ENCODE measurements at regions not wholly inside any gene's neighbourhood (a gene's known extent, or its start where the extent isn't known, plus 50 kb on each side); places are given as distances from the start of the nearest gene placed in this dataset.

DNA sequence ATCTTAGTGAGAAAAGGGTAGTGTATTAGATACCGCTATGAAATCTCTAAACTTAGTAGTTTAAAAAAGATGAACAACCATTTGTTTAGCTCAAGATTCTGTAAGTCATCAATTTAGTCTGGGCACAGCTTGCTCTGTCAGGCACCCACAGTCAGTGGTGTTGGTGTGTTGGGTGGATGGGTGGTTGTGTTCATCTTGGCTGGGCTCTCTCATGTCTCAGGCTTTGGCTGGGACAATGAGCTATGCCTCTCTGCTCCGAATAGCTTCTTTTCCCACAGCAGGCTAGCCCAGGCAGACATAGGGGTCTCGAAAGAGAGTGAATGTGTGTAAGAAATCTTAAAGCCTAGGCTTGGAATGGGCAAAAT lies 127.0 kb upstream of the GATB start:
- no peak overlapping the region for H3K4me3 ChIP-seq (ENCODE audit: low read depth, low read length)
- TF ChIP-seq, protein P1, sequence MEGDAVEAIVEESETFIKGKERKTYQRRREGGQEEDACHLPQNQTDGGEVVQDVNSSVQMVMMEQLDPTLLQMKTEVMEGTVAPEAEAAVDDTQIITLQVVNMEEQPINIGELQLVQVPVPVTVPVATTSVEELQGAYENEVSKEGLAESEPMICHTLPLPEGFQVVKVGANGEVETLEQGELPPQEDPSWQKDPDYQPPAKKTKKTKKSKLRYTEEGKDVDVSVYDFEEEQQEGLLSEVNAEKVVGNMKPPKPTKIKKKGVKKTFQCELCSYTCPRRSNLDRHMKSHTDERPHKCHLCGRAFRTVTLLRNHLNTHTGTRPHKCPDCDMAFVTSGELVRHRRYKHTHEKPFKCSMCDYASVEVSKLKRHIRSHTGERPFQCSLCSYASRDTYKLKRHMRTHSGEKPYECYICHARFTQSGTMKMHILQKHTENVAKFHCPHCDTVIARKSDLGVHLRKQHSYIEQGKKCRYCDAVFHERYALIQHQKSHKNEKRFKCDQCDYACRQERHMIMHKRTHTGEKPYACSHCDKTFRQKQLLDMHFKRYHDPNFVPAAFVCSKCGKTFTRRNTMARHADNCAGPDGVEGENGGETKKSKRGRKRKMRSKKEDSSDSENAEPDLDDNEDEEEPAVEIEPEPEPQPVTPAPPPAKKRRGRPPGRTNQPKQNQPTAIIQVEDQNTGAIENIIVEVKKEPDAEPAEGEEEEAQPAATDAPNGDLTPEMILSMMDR (IDR thresholded peaks at IDR 0.05; ENCODE audit: borderline replicate concordance, insufficient read depth, low read depth, low read length): no peak

DNA sequence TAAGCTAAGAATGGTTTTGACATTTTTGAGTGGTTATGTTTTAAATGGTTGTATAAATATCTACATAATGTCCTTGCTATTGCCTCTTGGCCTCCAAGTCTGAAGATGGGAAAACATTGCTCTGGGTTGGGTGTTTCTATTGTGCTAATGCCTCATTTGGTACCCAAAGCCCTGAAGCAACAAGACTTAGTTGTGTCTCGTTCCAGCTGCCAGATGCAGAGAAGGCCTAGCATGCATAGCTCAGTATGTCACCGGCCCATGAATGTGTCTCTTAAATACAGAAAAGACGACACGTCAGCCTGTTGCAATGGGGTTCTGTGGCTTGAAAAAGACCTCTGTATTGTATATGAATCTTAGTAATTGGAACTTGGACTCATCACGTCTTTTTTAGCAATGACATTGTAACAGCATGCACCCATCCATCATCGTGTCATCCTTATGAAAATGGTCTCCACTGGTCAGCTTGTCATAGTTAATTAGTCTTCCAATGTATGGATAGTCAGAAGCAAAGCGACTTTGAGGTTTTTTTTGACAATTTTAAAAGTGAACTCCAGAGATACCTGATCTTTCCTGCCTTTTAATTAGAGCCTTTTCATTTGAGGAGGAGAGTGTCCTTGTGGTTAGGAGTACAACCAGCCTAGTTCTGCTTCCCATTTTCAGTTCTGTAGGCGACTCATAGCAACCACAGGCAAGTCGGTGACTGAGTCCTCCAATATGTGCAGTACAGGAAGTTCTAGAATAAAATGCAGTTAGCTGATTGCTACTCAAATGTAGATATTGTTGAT lies 126.4 kb upstream of the GATB start:
- no peak overlapping the region for H3K4me3 ChIP-seq (ENCODE audit: low read depth, low read length)
- TF ChIP-seq, protein P1 (IDR thresholded peaks at IDR 0.05; ENCODE audit: borderline replicate concordance, insufficient read depth, low read depth, low read length): no peak

DNA sequence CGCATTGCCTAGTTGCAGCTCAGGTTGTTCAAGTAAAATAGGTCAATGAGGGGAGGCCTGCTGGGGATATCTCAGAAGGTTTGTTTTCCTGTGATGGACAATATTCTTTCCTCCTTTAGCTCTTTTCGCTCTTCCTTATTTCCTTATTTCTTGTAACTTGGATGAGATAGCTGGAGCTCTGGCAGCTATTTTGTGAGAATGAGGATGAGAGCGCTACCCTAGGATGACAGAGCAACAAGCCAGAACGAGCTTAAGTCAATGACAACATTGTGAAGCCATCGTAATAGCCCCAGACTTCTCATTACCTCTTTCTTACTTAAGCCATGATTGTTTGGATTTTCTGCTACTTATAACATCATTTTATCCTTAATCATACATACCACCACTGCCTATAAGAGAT lies 124.3 kb upstream of the GATB start:
- TF ChIP-seq, protein P1 (IDR thresholded peaks at IDR 0.05; ENCODE audit: borderline replicate concordance, insufficient read depth, low read depth, low read length): no peak
- no peak overlapping the region for H3K4me3 ChIP-seq (ENCODE audit: low read depth, low read length)

DNA sequence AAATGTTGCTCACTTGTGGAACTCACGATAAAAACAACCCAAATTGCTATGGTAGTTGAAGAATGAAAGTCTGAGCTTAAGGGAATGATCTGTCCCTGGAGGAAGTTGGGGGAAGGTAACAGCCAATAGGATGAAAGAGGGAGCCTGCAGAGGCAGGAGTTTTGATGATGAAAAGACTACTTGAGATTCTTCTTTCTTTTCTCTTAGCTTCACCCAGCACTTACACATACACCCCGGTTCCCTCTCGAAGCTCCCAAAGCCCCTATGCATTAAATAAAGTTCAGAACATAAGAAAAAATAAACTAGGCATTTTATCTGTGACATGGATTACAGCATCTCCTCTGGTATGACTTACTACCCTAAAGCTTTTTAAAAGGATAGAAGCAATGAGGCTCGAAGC lies 122.9 kb upstream of the GATB start:
- TF ChIP-seq, protein P1 (IDR thresholded peaks at IDR 0.05; ENCODE audit: borderline replicate concordance, insufficient read depth, low read depth, low read length): no peak

DNA sequence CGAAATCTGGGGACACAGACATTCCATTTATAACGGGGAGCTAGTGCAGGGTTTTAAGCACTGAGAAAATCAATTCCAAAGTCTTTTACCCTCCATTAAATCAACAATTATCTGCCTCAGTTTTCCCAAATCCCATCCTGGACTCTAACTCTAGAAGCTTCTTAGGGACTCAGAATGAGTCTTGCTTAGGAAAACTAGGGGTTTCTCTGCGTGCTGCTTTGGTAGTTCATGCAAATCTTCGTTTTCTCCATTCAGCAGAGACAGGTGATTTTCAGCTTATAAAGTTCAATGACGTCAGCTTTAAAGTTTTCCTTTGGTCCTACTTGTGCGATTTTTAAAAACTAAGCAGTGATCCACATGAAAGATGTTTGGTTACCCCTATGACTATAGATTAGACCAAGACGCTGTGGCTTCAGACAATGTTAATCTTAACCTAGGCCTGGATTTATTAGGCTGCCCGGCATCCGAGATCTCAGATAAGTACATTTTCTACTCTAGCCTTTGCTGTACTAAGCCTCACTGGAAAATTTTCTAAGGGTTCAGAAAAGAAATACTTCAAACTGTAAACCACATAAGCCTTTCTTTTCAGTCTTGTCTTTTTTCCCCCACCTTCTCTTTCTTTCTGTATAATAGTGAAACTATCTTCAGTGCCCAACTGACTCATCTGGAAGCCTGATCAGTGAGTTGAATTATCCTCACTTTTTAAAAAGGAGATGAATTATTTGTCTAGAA lies 121.4 kb upstream of the GATB start:
- TF ChIP-seq, protein P1 (IDR thresholded peaks at IDR 0.05; ENCODE audit: borderline replicate concordance, insufficient read depth, low read depth, low read length): no peak

More for the DNA sequence above, 122.9 kb upstream of the GATB start:
- H3K4me3 ChIP-seq (ENCODE audit: low read depth, low read length): no peak overlapping the region

DNA sequence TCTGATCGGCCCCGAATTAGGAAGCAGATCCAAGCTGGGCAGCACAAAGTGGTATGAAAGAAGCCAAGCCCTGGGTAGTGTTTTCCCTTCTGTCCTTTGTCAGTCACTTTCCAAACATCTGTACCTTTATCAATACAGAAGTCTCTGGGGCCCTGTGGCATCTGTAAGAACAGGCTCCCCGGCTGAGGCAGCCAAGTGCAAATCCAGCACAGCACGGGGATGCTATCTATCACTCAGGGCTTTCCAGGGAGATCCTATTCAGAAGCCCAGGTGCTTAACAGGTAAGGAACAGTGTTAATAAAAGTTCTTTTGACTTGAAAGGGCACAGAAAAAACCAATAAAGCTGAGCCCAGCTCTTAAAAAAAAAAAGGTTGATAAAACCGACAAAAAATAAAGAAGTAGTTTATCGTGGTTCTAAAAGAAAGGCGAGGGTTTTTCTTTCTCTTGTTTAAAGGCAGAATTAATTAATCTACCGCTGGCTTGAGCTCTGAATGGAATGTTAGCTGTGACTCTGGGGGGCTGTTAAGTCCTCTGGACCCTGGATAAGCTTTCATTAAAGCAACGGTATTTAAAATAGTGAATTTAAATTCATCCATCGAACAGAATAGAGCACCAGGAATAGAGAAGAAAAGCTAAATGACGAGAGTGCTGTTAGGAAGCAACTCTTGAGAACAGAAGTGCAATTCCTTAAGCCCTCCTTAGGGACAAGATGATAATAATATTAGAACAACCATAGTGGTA lies 119.1 kb upstream of the GATB start:
- TF ChIP-seq, protein P1 (IDR thresholded peaks at IDR 0.05; ENCODE audit: borderline replicate concordance, insufficient read depth, low read depth, low read length): no peak
- H3K4me3 ChIP-seq (ENCODE audit: low read depth, low read length): no peak overlapping the region

More for the DNA sequence above, 121.4 kb upstream of the GATB start:
- no peak overlapping the region for H3K4me3 ChIP-seq (ENCODE audit: low read depth, low read length)

Measured in GM12875 (cell line).